Ramos (cell line): ENCODE measurements at regions not wholly inside any gene's neighbourhood (a gene's known extent, or its start where the extent isn't known, plus 50 kb on each side); places are given as distances from the start of the nearest gene placed in this dataset.

Experiments used
- in situ Hi-C: fragments of 300-500 bp; cut with MboI; formaldehyde crosslinking; loops from one replicate; pipeline ENCODE4 v1.14.3; 2022; ENCODE audit warnings: low sequenced_read_pairs; ENCODE audit not compliant: unreplicated experiment

DNA sequence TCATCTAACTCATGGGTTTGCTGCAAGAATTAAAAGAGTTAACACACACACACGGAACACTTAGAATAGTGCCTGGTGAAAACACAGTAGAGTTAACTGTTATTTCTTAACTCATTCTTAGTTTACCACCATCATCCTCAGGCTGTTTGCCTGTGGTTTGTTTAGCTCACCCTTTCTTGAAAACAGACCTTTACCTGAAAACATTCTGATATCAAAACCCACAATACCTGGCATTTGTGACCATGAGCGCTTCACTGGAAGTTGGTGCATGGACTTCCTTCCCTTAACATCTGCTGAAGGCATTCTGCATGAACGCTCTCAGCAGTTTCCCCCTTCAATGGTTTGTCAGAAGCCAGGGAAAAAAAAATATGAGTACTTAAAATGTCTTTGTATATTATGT, 256.0 kb downstream of the ETS1 start:
- in situ Hi-C loops: no loop called here

DNA sequence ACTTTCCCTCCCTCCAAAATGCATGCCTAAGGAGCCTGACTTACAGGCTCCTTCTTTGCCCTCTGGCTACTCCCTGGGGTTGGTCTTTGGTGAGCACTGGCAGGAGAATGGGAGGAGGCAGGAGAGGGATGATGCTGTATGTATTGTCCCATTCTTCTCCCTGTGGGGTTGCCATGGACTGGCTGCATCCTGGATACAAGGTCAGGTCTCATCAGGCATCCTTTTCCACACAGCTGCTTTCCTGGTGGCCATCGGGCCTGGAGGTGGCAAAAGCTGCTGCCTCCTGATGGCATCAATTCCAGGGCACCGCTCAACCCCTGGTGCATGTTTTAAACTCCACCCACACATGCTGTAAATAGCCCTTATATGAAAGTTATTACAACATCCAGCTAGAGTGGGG, 257.2 kb downstream of the ETS1 start:
- in situ Hi-C loops: no loop called here

GRCh38 chr11:128328955-128329551, 258.3 kb downstream of the ETS1 start:
- in situ Hi-C loops: no loop called here

GRCh38 chr11:128327274-128327673, 260.1 kb downstream of the ETS1 start:
- in situ Hi-C loops: no loop called here

GRCh38 chr11:128326791-128327190, 260.6 kb downstream of the ETS1 start:
- in situ Hi-C loops: no loop called here

DNA sequence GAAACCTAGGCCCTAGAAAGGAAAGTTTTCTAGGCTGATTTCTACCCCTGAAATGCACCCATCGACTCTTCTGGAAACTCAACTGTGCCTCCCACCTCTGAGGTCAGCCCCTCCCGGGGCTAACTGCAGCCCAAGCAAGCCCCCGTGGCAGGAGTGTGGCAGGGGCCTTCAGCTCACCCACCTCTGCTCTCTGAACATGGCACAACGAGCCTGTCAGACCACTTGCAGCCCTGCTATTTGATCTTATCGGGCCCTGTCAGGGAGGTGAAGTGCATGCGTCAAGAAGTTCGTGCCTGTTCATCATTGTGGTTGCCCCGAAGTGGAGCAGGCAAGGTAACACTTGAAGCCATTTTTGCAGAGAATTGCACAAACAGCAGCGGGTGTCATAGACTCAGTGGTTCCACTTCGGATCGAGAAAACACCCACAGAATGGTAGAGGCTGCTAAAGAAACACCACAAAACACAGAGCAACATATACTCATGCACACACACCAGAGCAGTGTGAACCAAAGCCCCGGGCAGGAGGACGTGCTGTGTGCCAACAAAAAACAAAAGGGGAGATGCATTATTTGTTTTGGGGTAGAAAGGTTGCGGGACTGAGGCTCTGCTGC, 262.7 kb downstream of the ETS1 start:
- in situ Hi-C loops: no loop called here

DNA sequence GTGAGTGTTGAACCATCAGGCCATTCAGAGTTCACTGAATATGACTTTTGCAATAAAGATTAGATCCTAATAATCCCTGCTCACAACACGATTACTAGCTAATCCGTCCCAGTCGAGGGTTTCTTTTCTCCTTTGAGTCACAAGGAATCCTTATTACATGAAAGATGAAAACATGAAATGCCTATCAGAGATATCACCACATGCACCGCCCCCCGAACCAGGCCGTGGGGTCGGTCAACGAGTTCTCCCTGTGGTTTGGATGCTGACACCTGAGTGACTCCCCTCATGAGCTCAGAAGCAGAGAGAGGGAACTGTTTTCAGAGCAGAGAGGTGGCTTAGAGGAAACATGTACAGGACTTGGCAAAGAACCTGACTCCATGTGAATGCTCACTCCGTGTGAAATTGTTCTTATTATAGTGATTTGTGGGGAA, 263.3 kb downstream of the ETS1 start:
- in situ Hi-C loops: no loop called here

DNA sequence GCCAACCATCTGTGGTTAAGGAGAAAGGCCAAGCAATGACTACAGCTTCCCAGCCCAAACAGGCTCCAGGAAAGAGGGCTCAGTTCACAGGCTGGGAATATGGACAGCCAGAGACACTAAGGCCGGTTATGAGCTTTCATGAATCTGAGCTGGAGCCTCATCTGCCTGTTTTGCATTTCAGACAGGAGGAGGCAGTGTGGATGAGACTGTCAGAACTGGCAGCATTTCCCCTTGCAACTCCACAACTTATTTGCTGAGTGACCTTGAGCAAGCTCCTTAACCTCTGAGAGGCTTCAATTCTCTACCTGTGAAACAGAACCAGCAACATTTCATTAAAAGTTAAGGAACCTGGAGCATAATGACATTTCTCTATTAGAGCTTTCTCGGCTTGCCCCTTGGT, 264.0 kb downstream of the ETS1 start:
- in situ Hi-C loops: no loop called here

DNA sequence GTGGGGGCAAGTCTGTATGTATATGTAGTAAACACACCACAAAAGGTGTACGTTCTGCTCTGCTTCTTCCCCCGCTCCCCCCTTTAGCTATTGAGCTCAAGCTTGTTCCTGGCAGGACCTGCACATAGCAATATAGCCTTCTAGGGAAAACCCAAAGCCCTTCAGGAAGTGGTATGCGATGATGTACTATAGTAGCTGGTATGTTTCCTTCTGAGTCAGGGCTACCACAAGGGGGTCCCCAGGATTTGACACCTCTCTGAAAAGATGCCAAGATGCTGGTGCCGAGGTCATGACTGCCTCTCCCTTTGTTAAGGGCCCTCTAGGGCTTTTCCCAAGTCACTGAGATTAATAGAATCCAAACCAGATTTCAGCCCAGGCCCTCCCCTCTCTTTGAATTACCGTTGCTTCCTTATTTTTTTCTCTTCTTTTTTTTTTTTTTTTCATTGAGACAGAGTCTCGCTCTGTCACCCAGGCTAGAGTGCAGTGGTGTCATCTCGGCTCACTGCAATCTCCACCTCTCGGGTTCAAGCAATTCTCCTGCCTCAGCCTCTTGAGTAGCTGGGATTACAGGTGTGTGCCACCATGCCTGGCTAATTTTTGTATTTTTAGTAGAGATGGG, 268.4 kb downstream of the ETS1 start:
- in situ Hi-C loops: no loop called here

DNA sequence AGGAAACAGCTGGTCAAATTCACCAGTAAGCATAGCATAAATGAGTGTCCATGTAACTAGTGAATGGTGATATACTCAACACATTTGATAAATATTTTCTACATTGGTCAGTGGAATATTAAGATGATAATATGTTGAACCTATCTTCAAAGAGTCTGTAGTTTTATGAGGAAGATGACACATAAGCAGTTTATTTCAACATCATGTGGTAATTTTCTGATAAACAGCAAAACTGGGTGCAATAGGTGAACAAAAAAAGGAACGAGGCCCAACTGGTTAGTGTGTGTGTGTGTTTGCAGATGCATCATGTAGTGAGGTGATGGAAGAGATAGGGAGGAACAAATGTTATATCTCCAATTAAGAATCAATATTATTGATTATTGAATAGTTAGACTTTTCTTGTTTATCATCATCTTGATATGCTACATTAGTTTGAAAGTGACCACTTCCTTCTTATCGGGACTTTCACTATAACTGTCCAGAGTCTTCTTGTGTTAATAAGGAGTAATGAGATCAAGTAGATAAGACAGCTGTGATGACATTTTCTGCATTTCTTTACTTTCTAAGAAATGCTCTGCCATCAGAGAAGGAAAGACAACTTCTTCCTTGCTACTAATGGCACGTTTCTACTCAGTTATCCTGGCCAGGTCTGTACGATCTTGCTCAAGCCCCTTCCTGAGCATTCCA, 270.7 kb downstream of the ETS1 start:
- in situ Hi-C loops: no loop called here

- in situ Hi-C loops: no loop called here
These were observed 271.4 kb downstream of the ETS1 start for GRCh38 chr11:128315933-128316332.

DNA sequence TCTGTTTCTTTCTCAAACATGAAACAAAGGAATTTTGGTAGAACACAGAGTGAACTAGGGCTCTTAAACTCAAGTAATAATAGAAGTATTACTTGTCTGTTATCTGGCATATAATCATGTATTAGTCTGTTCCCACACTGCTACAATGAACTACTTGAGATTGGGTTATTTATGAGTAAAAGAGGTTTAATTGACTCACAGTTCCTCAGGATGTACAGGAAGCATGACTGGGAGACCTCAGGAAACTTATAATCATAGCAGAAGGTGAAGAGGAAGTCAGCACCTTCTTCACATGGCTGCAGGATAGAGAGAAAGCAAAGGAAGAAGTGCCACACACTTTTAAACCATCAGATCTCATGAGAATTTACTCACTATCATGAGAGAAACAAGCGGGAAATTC, 273.4 kb downstream of the ETS1 start:
- in situ Hi-C loops: no loop called here

DNA sequence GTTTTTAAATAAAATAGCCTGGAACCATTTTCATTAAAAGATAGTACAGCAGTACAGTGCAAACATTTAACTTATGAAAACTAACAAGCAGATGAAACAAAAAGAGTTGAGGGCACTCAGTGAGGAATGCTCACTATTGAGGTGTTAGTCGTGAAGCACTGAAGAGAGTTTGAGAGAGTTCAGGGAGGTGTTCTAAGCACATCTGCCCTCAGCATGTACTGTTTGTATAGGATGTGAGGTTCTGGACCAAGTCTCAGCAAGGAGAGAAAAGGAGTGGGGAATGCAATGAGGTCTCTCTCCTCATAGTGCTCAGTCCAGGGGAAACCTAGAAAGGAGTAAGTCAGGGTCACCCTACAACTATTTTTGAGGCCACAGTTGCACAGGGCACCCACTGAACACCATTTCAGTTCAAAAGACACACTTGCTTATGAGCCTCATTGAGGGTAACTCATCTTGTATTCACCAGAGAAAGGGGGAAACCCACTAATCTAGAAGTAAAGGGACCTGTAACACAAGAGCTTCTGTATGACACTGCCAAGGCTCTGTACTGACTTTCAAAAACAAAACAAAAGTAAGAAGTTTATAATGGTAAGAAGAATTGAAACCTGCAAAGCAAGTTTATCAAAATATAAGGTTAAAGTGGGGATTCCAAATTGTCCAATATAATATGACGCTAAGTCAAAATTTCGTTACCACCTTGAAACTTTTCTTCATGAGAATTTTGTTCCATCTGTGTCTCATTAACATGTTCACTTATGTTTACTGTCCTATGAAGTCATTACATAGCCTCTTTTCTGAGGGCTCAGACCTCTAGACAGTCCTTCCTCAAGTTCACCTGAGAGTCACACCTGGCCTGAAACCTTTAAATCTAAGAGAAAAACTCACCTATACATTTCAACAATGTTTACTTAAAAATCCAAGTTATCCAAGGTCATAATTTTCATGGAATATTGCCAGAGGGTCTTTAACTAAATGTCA, 275.3 kb downstream of the ETS1 start:
- in situ Hi-C loops: no loop called here

DNA sequence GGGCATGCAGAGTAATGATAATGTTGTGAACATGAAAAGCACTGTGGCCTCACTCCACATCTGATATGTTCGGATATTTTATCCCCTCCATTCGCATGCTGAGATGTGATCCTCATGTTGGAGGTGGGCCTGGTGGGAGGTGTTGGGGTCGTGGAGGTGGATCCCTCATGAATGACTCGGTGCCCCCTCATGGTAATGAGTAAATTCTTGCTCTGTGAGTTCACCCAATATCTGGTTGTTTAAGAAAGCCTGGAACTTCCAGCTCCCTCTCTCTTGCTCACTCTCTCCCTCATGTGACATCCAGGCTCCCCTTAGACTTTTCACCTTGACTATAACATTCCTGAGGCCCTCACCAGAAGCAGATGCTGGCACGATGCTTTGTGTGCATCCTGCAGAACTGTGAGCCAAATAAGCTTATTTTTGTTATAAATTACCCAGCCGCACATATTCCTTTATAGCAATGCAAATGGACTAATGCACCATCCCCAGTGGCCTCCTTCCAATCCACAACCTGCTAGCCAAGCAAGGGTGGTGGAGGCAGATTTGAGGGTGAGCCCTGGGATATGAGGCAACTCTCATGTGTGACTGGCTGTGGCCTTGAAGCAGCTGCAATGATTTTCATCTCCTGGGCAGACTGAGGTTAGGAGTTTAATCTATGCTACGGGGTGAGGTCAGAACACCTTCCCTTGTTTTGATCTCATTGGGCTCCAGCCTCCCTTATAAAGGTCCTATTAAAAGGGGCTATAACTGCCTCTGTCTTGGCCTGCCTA, 276.5 kb downstream of the ETS1 start:
- in situ Hi-C loops: no loop called here

GRCh38 chr11:128310005-128310404, 277.4 kb downstream of the ETS1 start:
- in situ Hi-C loops: no loop called here

DNA sequence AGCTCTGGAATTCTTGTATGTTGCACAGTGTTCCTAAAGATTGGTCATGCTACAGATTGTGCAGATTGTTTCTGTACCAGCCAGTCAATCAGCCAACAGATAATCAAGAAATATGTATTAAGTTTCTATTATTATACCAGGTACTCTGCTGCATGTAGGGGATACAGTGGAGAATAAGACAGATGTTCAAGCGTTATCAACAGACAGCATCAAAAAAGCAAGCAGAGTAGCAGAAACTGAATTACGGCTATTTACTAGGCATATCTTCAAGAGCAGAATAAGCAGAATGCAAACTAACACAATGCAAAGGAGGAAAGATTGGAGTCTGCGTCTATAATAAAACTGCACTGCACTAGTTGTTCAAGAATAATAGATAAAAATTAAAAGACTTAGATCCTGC, 278.6 kb downstream of the ETS1 start:
- in situ Hi-C loops: no loop called here

DNA sequence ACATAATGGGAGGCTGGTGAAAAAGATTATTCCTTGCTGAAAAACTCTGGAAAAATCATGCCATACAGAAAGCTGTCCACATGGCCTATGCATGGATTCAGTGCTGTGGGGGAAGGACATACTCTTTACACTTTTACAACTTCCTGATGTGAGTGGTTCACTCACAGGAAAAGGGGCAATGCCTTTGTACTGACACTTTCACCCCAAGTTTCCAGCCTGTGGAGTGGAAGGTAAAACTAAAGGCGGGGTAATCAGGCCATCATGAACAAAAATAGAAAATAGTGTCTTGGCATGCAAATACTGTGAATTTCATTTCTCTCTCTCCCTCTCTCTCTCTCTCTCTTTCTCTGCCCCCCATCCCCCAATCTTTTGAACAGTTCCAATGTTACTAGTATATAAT, 281.8 kb downstream of the ETS1 start:
- in situ Hi-C loops: no loop called here

GRCh38 chr11:128304666-128305485, 282.5 kb downstream of the ETS1 start:
- in situ Hi-C loops: no loop called here

- in situ Hi-C loops: no loop called here
These were observed 283.2 kb downstream of the ETS1 start for GRCh38 chr11:128304116-128304515.
